GM23338 (cell line): ENCODE measurements at regions not wholly inside any gene's neighbourhood (a gene's known extent, or its start where the extent isn't known, plus 50 kb on each side); places are given as distances from the start of the nearest gene placed in this dataset.

ENCODE experiments used
- CREB1 ChIP-seq: fragments of 250-450 bp; sonication (Bioruptor Pico); IDR thresholded peaks from 2 replicates; pipeline ENCODE4 v1.5.0; 2020; ENCODE audit warnings: low read depth, mild to moderate bottlenecking, moderate library complexity
- ETS1 ChIP-seq: IDR thresholded peaks from 2 replicates; pipeline ENCODE4 v1.6.1; 2016; ENCODE audit warnings: antibody characterized with exemption
- EZH2 ChIP-seq: fragments of 200-600 bp; sonication (generic); IDR thresholded peaks from one replicate; pipeline ENCODE4 v1.8.0; 2017; ENCODE audit warnings: antibody characterized with exemption, mild to moderate bottlenecking, low read depth; ENCODE audit not compliant: unreplicated experiment
- EZH2phosphoT487 ChIP-seq: fragments of 200-600 bp; sonication (generic); IDR thresholded peaks from one replicate; pipeline ENCODE4 v1.8.1; 2018; ENCODE audit warnings: antibody characterized with exemption; ENCODE audit not compliant: unreplicated experiment
- JUNB ChIP-seq: IDR thresholded peaks from one replicate; pipeline ENCODE4 v1.6.1; 2016; ENCODE audit warnings: antibody characterized with exemption; ENCODE audit not compliant: unreplicated experiment
- NANOG ChIP-seq: IDR thresholded peaks from 2 replicates; pipeline ENCODE4 v1.6.1; 2016; ENCODE audit warnings: antibody characterized with exemption, borderline replicate concordance
- POLR2AphosphoS5 ChIP-seq: IDR thresholded peaks from 2 replicates; pipeline ENCODE4 v1.6.1; 2016; ENCODE audit warnings: antibody characterized with exemption, low read depth
- REST ChIP-seq: IDR thresholded peaks from one replicate; pipeline ENCODE4 v1.6.1; 2018; ENCODE audit warnings: antibody characterized with exemption; ENCODE audit not compliant: unreplicated experiment
- ZNF331 ChIP-seq: fragments of 250-450 bp; sonication (Bioruptor Pico); IDR thresholded peaks from 2 replicates; pipeline ENCODE4 v1.5.0; 2020; ENCODE audit warnings: low read depth, mild to moderate bottlenecking, moderate library complexity
- TF ChIP-seq, protein P1 (sequence below), 2 experiments: fragments of 200-600 bp in 1 of 2; sonication (generic) in 1 of 2; conservative IDR thresholded peaks; 2 replicates each; pipeline versions ENCODE4 v1.5.1 to v1.6.1; 2016 to 2017; ENCODE audit warnings: antibody characterized with exemption in 2 of 2, low read depth in 2 of 2, mild to moderate bottlenecking in 2 of 2, moderate library complexity in 1 of 2

DNA sequence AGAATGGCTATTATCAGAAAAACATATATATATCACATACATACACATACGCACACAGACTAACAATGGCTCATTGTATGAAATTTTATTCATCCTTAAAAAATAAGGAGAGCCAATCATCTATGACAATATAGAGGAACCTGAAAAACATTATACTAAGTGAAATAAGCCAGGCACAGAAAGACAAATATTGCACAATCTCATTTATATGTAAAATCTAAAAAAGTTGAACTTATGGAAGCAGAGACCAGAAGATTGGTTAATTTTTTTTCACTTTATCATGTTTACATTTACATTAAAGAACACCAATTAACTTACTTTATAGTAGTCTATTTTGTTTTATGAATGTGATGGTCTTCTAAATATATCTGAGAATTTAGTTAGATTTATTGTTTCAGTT is 198.7 kb downstream of the KIF2B start:
- TF ChIP-seq, protein P1, sequence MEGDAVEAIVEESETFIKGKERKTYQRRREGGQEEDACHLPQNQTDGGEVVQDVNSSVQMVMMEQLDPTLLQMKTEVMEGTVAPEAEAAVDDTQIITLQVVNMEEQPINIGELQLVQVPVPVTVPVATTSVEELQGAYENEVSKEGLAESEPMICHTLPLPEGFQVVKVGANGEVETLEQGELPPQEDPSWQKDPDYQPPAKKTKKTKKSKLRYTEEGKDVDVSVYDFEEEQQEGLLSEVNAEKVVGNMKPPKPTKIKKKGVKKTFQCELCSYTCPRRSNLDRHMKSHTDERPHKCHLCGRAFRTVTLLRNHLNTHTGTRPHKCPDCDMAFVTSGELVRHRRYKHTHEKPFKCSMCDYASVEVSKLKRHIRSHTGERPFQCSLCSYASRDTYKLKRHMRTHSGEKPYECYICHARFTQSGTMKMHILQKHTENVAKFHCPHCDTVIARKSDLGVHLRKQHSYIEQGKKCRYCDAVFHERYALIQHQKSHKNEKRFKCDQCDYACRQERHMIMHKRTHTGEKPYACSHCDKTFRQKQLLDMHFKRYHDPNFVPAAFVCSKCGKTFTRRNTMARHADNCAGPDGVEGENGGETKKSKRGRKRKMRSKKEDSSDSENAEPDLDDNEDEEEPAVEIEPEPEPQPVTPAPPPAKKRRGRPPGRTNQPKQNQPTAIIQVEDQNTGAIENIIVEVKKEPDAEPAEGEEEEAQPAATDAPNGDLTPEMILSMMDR (conservative IDR thresholded peaks at IDR 0.05; ENCODE audit: low read depth in 2 of 2) = no peak
- TF ChIP-seq EZH2 = no peak
- no peak for TF ChIP-seq ZNF331 (CRISPR knock-in tag)
- no peak for TF ChIP-seq NANOG
- no peak for TF ChIP-seq POLR2AphosphoS5
- no peak for TF ChIP-seq REST
- no peak for TF ChIP-seq CREB1
- TF ChIP-seq ETS1 = no peak
- no peak for TF ChIP-seq JUNB
- TF ChIP-seq EZH2phosphoT487 = no peak
